ENCODE measurements at regions not wholly inside any gene's neighbourhood (a gene's known extent, or its start where the extent isn't known, plus 50 kb on each side); places are given as distances from the start of the nearest gene placed in this dataset.

GRCh38 chr2:12333293-12333692, 383.4 kb upstream of the TRIB2 start:
- H3K4me1 ChIP-seq (replicated peaks) = no peaks in the 10 kb centered on the region

GRCh38 chr2:12334412-12334966, 382.2 kb upstream of the TRIB2 start:
- Histone ChIP-seq H3K4me1 (replicated peaks) (no peaks in the 10 kb centered on the region), H3K9me3 (no peaks in the 10 kb centered on the region), H3K4me3 (no peak overlapping the region), H3K36me3 (no peaks in the 10 kb centered on the region), H3K27me3 (replicated peaks; ENCODE audit: insufficient read depth) (no peaks in the 10 kb centered on the region), H3K27ac (no peak overlapping the region)
- WGBS = 44% methylated on average over 11 of the region's 11 CpGs
- DNase-seq (ENCODE audit: low spot score) = no peak
- intact Hi-C loops (cut with DNase I) = no loop called here
- TF ChIP-seq POLR2A (IDR thresholded peaks at IDR 0.05) (no peak), POLR2AphosphoS5 (IDR thresholded peaks at IDR 0.05) (no peak)
- TF ChIP-seq, protein P1, sequence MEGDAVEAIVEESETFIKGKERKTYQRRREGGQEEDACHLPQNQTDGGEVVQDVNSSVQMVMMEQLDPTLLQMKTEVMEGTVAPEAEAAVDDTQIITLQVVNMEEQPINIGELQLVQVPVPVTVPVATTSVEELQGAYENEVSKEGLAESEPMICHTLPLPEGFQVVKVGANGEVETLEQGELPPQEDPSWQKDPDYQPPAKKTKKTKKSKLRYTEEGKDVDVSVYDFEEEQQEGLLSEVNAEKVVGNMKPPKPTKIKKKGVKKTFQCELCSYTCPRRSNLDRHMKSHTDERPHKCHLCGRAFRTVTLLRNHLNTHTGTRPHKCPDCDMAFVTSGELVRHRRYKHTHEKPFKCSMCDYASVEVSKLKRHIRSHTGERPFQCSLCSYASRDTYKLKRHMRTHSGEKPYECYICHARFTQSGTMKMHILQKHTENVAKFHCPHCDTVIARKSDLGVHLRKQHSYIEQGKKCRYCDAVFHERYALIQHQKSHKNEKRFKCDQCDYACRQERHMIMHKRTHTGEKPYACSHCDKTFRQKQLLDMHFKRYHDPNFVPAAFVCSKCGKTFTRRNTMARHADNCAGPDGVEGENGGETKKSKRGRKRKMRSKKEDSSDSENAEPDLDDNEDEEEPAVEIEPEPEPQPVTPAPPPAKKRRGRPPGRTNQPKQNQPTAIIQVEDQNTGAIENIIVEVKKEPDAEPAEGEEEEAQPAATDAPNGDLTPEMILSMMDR (IDR thresholded peaks at IDR 0.05) = no peak

More at GRCh38 chr2:12333293-12333692, 383.4 kb upstream of the TRIB2 start:
- Histone ChIP-seq H3K4me3 (no peak overlapping the region), H3K27me3 (replicated peaks; ENCODE audit: insufficient read depth) (no peaks in the 10 kb centered on the region), H3K36me3 (no peaks in the 10 kb centered on the region), H3K27ac (no peak overlapping the region), H3K9me3 (no peaks in the 10 kb centered on the region)
- TF ChIP-seq POLR2A (IDR thresholded peaks at IDR 0.05) (no peak), POLR2AphosphoS5 (IDR thresholded peaks at IDR 0.05) (no peak)
- TF ChIP-seq, protein P1 (IDR thresholded peaks at IDR 0.05) = no peak
- DNase-seq (ENCODE audit: low spot score) = no peak
- 59% methylated on average over 2 of the region's 2 CpGs for WGBS
- intact Hi-C loops (cut with DNase I) = no loop called here

GRCh38 chr2:12335131-12335530, 381.6 kb upstream of the TRIB2 start:
- intact Hi-C loops (cut with DNase I) = no loop called here
- no peaks in the 10 kb centered on the region for H3K27me3 ChIP-seq (replicated peaks; ENCODE audit: insufficient read depth)
- H3K27ac ChIP-seq = no peak overlapping the region
- no peak for DNase-seq (ENCODE audit: low spot score)
- 51% methylated on average over 6 of the region's 6 CpGs for WGBS
- TF ChIP-seq, protein P1 (IDR thresholded peaks at IDR 0.05) = no peak
- TF ChIP-seq POLR2A (IDR thresholded peaks at IDR 0.05) (no peak), POLR2AphosphoS5 (IDR thresholded peaks at IDR 0.05) (no peak)
- no peaks in the 10 kb centered on the region for H3K9me3 ChIP-seq
- H3K36me3 ChIP-seq = no peaks in the 10 kb centered on the region
- no peak overlapping the region for H3K4me3 ChIP-seq
- no peaks in the 10 kb centered on the region for H3K4me1 ChIP-seq (replicated peaks)

DNA sequence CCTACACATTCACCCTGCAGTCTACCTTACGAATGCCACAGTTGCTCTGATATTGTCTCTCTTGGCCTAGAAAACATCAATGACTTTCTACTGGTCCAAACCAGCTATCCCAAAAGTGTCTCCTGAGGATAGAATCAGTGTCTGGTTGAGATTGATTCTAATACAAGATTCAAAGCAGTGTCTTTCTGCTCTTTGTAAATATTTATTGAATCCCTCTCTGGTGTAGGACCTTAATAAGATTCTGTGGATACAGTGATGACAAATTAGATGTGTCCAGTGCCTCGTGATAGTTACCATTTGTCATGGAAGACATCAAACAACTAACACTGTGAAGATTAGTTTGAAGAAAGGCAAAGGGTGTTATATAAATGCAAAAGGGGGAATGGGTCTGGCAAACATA, 380.7 kb upstream of the TRIB2 start:
- TF ChIP-seq, protein P1 (IDR thresholded peaks at IDR 0.05) = no peak
- TF ChIP-seq POLR2A (IDR thresholded peaks at IDR 0.05) (no peak), POLR2AphosphoS5 (IDR thresholded peaks at IDR 0.05) (no peak)
- Histone ChIP-seq H3K27ac (no peak overlapping the region), H3K27me3 (replicated peaks; ENCODE audit: insufficient read depth) (no peaks in the 10 kb centered on the region), H3K36me3 (no peaks in the 10 kb centered on the region), H3K4me1 (replicated peaks) (no peaks in the 10 kb centered on the region), H3K9me3 (no peaks in the 10 kb centered on the region), H3K4me3 (no peak overlapping the region)
- intact Hi-C loops (cut with DNase I) = no loop called here
- no peak for DNase-seq (ENCODE audit: low spot score)
- WGBS = 98% methylated on average over 2 of the region's 2 CpGs

DNA sequence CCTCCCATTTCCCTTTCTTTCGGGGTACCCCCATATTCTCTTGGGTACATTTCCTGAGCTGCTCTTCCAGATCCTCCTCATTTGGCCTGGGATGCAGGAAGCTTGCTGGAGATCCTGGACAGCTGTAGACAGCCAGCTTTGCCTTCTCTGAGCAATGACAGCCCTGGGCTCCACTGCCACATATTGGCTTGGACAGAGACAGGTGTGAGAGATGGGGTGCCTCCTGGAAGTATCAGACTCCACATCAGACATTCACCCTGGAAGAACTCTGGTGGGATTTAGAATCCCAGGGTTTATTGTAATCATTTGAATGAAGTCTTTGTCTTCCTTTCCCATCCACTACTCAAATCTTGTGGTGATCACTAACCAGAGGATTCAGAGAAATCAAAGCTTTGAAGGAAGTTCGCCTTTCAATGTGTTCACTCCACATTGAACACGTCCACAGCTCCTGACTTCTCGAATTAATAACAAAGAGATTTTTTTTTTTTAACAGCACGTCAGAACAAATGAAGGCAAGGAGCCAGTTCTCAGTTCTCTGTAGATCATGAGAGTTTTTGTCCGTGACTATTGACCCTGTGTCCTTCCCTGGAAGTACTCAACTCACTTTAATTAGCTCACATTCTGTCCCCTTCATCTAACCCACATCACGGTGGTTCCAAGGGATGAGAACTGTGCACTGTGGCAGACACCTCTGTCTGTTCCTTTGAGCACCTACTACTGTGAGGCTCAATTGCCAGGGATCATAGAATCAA, 377.6 kb upstream of the TRIB2 start:
- TF ChIP-seq POLR2AphosphoS5 (IDR thresholded peaks at IDR 0.05) (no peak), POLR2A (IDR thresholded peaks at IDR 0.05) (no peak)
- TF ChIP-seq, protein P1 (IDR thresholded peaks at IDR 0.05) = no peak
- Histone ChIP-seq H3K4me3 (no peak overlapping the region), H3K36me3 (no peaks in the 10 kb centered on the region), H3K27me3 (replicated peaks; ENCODE audit: insufficient read depth) (no peaks in the 10 kb centered on the region), H3K9me3 (no peaks in the 10 kb centered on the region), H3K27ac (no peak overlapping the region), H3K4me1 (replicated peaks) (no peaks in the 10 kb centered on the region)
- 54% methylated on average over 7 of the region's 7 CpGs for WGBS
- no peak for DNase-seq (ENCODE audit: low spot score)
- intact Hi-C loops (cut with DNase I) = no loop called here
